ENCODE measurements at regions not wholly inside any gene's neighbourhood (a gene's known extent, or its start where the extent isn't known, plus 50 kb on each side); places are given as distances from the start of the nearest gene placed in this dataset.

GRCh38 chr6:56767435-56767834, 124.7 kb upstream of the DST start:
- DNase-seq (ENCODE audit: low read depth) = no peak

- no peak for DNase-seq (ENCODE audit: low read depth)
Measured at GRCh38 chr6:56766806-56767178, 124.1 kb upstream of the DST start.

GRCh38 chr6:56766139-56766805, 123.6 kb upstream of the DST start:
- DNase-seq (ENCODE audit: low read depth) = no peak

GRCh38 chr6:56765494-56765893, 122.8 kb upstream of the DST start:
- no peak for DNase-seq (ENCODE audit: low read depth)

GRCh38 chr6:56764081-56764566, 121.4 kb upstream of the DST start:
- no peak for DNase-seq (ENCODE audit: low read depth)

GRCh38 chr6:56761651-56762050, 119.0 kb upstream of the DST start:
- DNase-seq (ENCODE audit: low read depth) = no peak

- DNase-seq (ENCODE audit: low read depth) = no peak
Measured at GRCh38 chr6:56760842-56761241, 118.2 kb upstream of the DST start.

GRCh38 chr6:56759521-56759920, 116.8 kb upstream of the DST start:
- no peak for DNase-seq (ENCODE audit: low read depth)

GRCh38 chr6:56758553-56758952, 115.9 kb upstream of the DST start:
- DNase-seq (ENCODE audit: low read depth) = no peak

- no peak for DNase-seq (ENCODE audit: low read depth)
Measured at GRCh38 chr6:56758120-56758519, 115.4 kb upstream of the DST start.

- no peak for DNase-seq (ENCODE audit: low read depth)
Measured at GRCh38 chr6:56757588-56757984, 114.9 kb upstream of the DST start.

- DNase-seq (ENCODE audit: low read depth) = no peak
Measured at GRCh38 chr6:56756791-56757587, 114.3 kb upstream of the DST start.

GRCh38 chr6:56756219-56756789, 113.6 kb upstream of the DST start:
- DNase-seq (ENCODE audit: low read depth) = no peak

- DNase-seq (ENCODE audit: low read depth) = no peak
Measured at GRCh38 chr6:56755040-56755439, 112.4 kb upstream of the DST start.

- no peak for DNase-seq (ENCODE audit: low read depth)
Measured at GRCh38 chr6:56753811-56754210, 111.1 kb upstream of the DST start.

- no peak for DNase-seq (ENCODE audit: low read depth)
Measured at GRCh38 chr6:56752534-56752933, 109.8 kb upstream of the DST start.

- DNase-seq (ENCODE audit: low read depth) = no peak
Measured at GRCh38 chr6:56752009-56752408, 109.3 kb upstream of the DST start.

GRCh38 chr6:56751604-56752003, 108.9 kb upstream of the DST start:
- no peak for DNase-seq (ENCODE audit: low read depth)

- DNase-seq (ENCODE audit: low read depth) = no peak
Measured at GRCh38 chr6:56750686-56751085, 108.0 kb upstream of the DST start.

GRCh38 chr6:56749632-56750151, 107.0 kb upstream of the DST start:
- no peak for DNase-seq (ENCODE audit: low read depth)

- DNase-seq (ENCODE audit: low read depth) = no peak
Measured at GRCh38 chr6:56746767-56747504, 104.2 kb upstream of the DST start.

- no peak for DNase-seq (ENCODE audit: low read depth)
Measured at GRCh38 chr6:56745971-56746370, 103.3 kb upstream of the DST start.

Data from T follicular helper cell (primary cell).